GM12891 (cell line): ENCODE measurements at regions not wholly inside any gene's neighbourhood (a gene's known extent, or its start where the extent isn't known, plus 50 kb on each side); places are given as distances from the start of the nearest gene placed in this dataset.

Experiments
- POLR2A ChIP-seq: IDR thresholded peaks from 2 replicates; pipeline ENCODE4 v1.6.1; 2011; ENCODE audit warnings: low read depth, low read length, control low read depth
- SPI1 ChIP-seq: IDR thresholded peaks from 2 replicates; pipeline ENCODE4 v1.6.1; 2011; ENCODE audit warnings: low read depth, low read length, control low read depth

- TF ChIP-seq SPI1 (no peak), POLR2A (no peak)
These were observed 739.2 kb downstream of the KCTD8 start for GRCh38 chr4:43709443-43709842.
